ENCODE measurements at regions not wholly inside any gene's neighbourhood (a gene's known extent, or its start where the extent isn't known, plus 50 kb on each side); places are given as distances from the start of the nearest gene placed in this dataset.
"Not testable (repeated sequence)": the region's sequence is repeated elsewhere in the genome, so short reads cannot be mapped to it uniquely, and the experiment has no call there.

DNA sequence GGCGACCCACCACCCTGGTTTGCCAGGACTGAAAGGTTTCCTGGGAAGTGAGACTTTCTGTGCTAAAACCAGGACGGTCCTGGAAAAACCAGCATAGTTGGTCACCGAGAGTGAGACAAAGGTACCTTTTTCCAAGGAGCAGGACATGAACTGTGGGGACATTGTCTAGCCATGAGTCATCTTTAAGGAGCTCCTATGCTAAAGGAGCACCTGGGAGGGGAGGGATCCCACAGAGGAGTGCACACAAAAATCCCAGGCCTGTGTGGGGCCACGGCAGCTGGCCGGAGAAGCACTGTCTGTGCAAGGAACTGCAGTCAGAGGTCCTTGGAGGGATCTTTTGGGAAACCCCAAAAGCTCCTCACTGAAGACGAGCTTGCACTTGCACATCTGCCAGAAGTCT is 109.1 kb upstream of the PLEKHG1 start:
- Histone ChIP-seq H3K36me3 (ENCODE audit: insufficient read depth) (no peaks in the 10 kb centered on the region), H3K4me1 (ENCODE audit: insufficient read depth) (peaks cover 2% of the 10 kb centered on the region), H3K27ac (ENCODE audit: low read depth) (no peak overlapping the region), H3K4me3 (ENCODE audit: low read depth, low read length) (no peak overlapping the region)
- WGBS: 91% methylated on average over 6 of the region's 6 CpGs
- DNase-seq (ENCODE audit: extremely low spot score): no peak

DNA sequence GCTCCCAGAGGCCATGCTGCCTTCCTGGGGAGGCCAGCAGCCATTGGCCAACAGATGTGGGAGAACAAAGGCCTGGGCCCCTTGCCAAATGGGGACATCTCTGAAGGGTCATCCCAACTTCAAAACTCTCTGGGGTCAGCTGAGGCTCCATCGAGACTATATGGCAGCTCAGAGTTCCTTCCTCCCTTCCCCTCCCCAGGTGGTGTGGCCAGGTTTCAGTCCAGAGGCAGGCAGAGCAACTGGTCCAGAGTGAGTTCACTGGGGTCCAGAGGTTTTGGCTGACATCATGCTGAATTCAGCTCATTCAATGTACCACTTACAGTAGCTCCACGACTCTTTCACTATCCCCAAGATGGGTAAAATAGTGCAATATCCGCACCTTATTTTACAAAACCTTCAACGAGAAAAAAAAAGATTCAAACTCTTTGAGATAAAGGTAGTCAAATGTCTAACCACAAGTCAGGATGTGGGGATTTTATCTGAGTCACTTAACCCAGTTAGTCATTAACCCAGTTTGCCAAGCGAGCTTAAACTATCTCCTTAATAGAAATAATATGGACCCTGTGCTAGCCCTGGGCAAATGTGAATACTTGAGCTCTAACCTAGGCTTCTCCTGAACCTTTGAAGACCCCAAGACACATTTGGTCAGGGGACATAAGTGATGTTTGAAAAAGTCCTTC is 108.4 kb upstream of the PLEKHG1 start:
- no peak for DNase-seq (ENCODE audit: extremely low spot score)

DNA sequence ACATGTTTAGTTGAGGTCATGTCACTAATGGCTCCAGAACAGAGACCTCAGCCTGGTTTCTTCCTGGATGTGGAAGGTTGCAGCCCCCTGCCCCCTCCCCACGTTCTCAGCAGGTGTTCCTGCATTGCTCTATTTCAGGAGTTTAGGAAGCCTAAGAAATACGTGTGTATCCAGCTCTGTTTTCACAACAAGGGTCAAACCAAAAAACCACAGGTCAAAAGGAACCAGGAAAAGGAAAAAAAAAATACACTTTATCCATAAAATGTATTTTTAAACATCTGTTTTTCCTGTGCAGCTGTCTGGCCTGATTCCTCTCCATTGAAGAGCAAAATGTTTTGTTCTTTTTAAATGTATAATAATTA is 107.9 kb upstream of the PLEKHG1 start:
- no peak for DNase-seq (ENCODE audit: extremely low spot score)
- 70% methylated on average over 2 of the region's 2 CpGs for WGBS
- Histone ChIP-seq H3K4me1 (ENCODE audit: insufficient read depth) (peaks cover 2% of the 10 kb centered on the region), H3K4me3 (ENCODE audit: low read depth, low read length) (no peak overlapping the region), H3K27ac (ENCODE audit: low read depth) (no peak overlapping the region), H3K36me3 (ENCODE audit: insufficient read depth) (no peaks in the 10 kb centered on the region)

More for the DNA sequence above, 108.4 kb upstream of the PLEKHG1 start:
- no peaks in the 10 kb centered on the region for H3K36me3 ChIP-seq (ENCODE audit: insufficient read depth)
- WGBS: 60% methylated on average over 5 of the region's 5 CpGs
- peaks cover 2% of the 10 kb centered on the region for H3K4me1 ChIP-seq (ENCODE audit: insufficient read depth)
- no peak overlapping the region for H3K27ac ChIP-seq (ENCODE audit: low read depth)
- no peak overlapping the region for H3K4me3 ChIP-seq (ENCODE audit: low read depth, low read length)

DNA sequence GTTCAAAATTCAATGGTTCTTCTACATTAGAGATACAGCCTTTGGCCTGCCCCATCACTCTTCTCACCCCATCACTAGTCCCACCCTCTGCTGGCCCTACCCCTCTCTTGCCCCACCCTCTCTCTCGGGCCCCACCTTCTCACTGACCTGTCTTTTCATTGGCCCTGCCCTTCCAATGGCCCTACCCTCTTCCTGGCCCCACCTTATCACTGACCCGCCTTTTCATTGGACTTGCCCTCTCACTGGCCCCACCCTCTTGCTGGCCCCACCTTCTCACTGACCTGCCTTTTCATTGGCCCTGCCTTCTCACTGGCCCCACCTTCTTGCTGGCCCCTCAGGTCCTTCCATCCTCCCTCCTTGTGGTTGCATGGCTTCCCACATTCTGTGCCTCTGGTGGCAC is 107.2 kb upstream of the PLEKHG1 start:
- no peak for DNase-seq (ENCODE audit: extremely low spot score)
- WGBS: 99% methylated on average over 2 of the region's 2 CpGs
- Histone ChIP-seq H3K36me3 (ENCODE audit: insufficient read depth) (no peaks in the 10 kb centered on the region), H3K4me1 (ENCODE audit: insufficient read depth) (peaks cover 2% of the 10 kb centered on the region), H3K27ac (ENCODE audit: low read depth) (no peak overlapping the region), H3K4me3 (ENCODE audit: low read depth, low read length) (no peak overlapping the region)

DNA sequence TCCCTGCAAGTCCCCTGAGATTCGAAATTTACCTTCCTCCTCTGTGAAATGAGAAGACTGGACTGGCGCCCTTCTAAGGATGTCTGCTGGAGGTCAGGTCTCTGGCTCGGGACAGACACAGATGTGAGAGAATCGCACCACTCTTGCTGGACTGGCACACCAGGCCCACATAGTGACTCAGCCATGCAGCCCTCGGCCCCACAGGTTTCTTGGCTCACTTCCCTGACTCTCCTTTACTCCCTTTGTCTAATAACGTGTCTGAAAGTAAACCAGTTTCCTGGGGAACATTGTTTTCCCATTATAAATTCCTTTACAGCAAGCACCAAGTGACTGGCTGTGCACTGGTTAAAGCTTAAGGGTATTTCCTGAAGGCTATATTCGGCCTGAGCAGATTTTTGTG is 106.7 kb upstream of the PLEKHG1 start:
- H3K4me3 ChIP-seq (ENCODE audit: low read depth, low read length): no peak overlapping the region
- H3K4me1 ChIP-seq (ENCODE audit: insufficient read depth): peaks cover 2% of the 10 kb centered on the region
- H3K36me3 ChIP-seq (ENCODE audit: insufficient read depth): no peaks in the 10 kb centered on the region
- WGBS: 70% methylated on average over 7 of the region's 7 CpGs
- no peak overlapping the region for H3K27ac ChIP-seq (ENCODE audit: low read depth)
- no peak for DNase-seq (ENCODE audit: extremely low spot score)

DNA sequence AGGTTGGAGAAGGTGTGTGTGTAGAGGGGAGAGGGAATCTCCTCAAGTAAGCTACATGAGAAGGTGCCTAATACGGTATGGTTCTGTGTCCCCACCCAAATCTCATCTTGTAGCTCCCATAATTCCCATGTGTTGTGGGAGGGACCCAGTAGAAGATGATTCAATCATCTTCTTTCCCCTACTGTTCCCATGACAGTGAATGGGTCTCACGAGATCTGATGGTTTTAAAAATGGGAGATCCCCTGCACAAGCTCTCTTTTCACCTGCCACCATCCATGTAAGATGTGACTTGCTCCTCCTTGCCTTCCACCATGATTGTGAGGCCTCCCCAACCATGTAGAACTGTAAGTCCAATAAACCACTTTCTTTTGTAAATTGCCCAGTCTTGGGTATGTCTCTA is 106.1 kb upstream of the PLEKHG1 start:
- not testable (repeated sequence) for DNase-seq (ENCODE audit: extremely low spot score); H3K27ac ChIP-seq (ENCODE audit: low read depth); H3K4me3 ChIP-seq (ENCODE audit: low read depth, low read length); H3K36me3 ChIP-seq (ENCODE audit: insufficient read depth); H3K4me1 ChIP-seq (ENCODE audit: insufficient read depth)
- WGBS: over 99% methylated on average over 2 of the region's 2 CpGs

DNA sequence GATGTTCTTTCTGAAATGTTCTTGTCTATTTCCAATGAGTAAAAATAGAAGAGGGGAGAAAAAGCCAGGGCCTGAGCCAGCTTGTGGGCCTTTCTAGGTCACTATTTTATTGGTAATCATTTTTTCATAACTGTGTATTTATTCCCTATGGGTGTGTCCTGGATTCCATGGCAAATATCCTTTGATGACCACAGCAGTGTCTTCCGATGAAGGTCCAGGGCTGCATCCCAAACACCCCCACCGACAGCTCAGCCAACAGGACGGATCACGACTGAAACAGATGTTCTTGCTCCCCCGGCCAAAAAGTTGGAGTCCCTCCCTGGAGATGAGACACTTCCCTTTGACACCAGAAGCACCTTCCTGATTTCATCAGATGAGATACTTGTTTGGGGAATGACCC is 105.4 kb upstream of the PLEKHG1 start:
- Histone ChIP-seq H3K4me1 (ENCODE audit: insufficient read depth) (peaks cover 2% of the 10 kb centered on the region), H3K27ac (ENCODE audit: low read depth) (no peak overlapping the region), H3K36me3 (ENCODE audit: insufficient read depth) (no peaks in the 10 kb centered on the region), H3K4me3 (ENCODE audit: low read depth, low read length) (no peak overlapping the region)
- DNase-seq (ENCODE audit: extremely low spot score): no peak
- 56% methylated on average over 5 of the region's 5 CpGs for WGBS

DNA sequence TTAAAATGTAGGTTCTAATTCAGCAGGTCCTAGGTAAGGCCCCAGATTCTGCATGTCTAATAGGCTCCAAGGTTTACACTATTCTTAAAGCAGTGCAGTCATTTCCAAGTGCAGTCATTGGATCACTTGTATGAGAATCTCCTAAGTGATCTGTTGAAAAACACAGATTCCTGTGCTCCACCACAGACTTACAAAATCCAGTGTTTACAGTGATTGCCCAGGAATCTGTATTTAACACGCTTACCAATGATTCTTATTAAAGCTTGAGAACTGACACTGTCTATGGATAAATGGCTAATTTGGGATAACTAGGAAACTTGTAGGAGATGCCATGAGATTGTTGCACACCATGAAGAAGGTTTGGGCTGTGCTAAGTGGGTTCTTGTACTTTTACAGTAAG is 104.6 kb upstream of the PLEKHG1 start:
- H3K4me3 ChIP-seq (ENCODE audit: low read depth, low read length): no peak overlapping the region
- 97% methylated on average over 1 of the region's 1 CpG for WGBS
- H3K36me3 ChIP-seq (ENCODE audit: insufficient read depth): no peaks in the 10 kb centered on the region
- no peak overlapping the region for H3K27ac ChIP-seq (ENCODE audit: low read depth)
- no peak for DNase-seq (ENCODE audit: extremely low spot score)
- peaks cover 2% of the 10 kb centered on the region for H3K4me1 ChIP-seq (ENCODE audit: insufficient read depth)

DNA sequence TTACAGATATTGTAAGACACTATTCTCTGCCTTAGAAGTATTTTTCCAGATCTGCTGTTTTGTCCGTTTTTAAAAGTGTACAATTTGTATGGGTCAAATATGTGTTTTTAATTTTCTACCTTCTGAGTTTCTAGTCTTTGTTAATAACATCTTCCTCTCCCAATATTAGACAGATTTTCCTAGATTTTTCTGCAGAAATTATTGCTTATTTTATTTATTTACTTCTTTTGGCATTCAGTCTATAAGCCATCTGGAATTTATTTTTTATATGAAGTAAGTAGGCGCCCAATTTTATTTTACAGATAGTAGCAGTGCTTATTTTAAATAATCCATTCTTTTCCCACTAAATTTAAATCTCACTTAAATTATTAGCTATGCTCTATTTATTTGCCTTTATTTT is 103.1 kb upstream of the PLEKHG1 start:
- 81% methylated on average over 2 of the region's 2 CpGs for WGBS
- no peak overlapping the region for H3K27ac ChIP-seq (ENCODE audit: low read depth)
- DNase-seq (ENCODE audit: extremely low spot score): no peak
- H3K36me3 ChIP-seq (ENCODE audit: insufficient read depth): no peaks in the 10 kb centered on the region
- peaks cover 1% of the 10 kb centered on the region for H3K4me1 ChIP-seq (ENCODE audit: insufficient read depth)
- H3K4me3 ChIP-seq (ENCODE audit: low read depth, low read length): no peak overlapping the region

DNA sequence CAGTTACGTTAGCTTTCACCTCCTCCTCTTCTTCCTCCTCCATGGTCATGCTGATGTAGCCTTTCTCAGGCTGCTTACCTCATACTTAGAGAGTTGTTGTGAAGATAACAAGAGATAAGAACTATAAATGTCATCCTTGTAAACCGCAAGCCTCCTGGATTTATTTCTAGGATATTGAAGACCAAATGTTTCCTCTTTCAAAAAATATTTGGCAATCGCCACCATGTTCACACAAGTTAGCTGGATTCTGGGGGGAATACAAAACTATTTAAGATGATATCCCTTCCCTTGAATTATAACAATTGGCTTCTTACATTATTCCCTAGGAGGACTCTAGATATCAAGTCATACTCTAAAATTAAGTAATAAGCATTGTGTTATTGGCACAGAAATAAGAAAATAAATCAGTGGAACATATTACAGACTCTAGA is 99.8 kb upstream of the PLEKHG1 start:
- no peaks in the 10 kb centered on the region for H3K36me3 ChIP-seq (ENCODE audit: insufficient read depth)
- H3K27ac ChIP-seq (ENCODE audit: low read depth): no peak overlapping the region
- WGBS: 21% methylated on average over 3 of the region's 3 CpGs
- H3K4me1 ChIP-seq (ENCODE audit: insufficient read depth): no peaks in the 10 kb centered on the region
- peak; percentile 52 for DNase-seq (ENCODE audit: extremely low spot score)
- H3K4me3 ChIP-seq (ENCODE audit: low read depth, low read length): no peak overlapping the region

DNA sequence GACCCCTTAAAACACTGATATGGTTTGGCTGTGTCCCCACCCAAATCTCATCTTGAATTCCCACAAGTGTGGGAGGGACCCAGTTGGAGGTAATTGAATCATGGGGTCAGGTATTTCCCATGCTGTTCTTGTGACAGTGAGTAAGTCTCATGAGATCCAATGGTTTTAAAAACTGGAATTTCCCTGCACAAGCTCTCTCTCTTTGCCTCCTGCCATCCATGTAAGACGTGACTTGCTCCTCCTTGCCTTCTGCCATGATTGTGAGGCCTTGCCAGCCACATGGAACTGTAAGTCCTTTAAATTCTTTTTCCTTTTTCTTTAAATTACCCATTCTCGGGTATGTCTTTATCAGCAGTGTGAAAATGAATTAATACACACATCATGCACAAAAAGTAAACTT is 99.1 kb upstream of the PLEKHG1 start:
- WGBS: 85% methylated on average over 2 of the region's 2 CpGs
- H3K4me3 ChIP-seq (ENCODE audit: low read depth, low read length); H3K4me1 ChIP-seq (ENCODE audit: insufficient read depth); DNase-seq (ENCODE audit: extremely low spot score); H3K27ac ChIP-seq (ENCODE audit: low read depth); H3K36me3 ChIP-seq (ENCODE audit: insufficient read depth): not testable (repeated sequence)

DNA sequence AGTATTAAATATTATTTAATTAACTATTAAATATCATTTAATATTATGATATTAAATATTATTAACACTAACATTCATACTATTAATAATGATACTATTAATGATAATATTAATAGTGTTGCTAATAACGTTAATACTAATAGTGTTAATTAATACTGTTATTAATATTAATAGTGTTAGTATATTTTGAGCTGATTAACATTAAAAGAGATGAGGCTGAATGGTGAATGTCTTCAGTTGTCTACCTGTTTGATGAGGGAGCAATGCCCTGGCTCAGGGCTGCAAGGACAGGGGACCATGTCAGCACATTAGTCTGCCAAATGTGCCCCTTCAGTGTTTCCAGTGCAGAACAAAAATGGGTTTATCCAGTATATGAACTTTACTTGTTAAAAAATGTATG is 96.6 kb upstream of the PLEKHG1 start:
- no peaks in the 10 kb centered on the region for H3K4me1 ChIP-seq (ENCODE audit: insufficient read depth)
- H3K27ac ChIP-seq (ENCODE audit: low read depth): no peak overlapping the region
- 96% methylated on average over 1 of the region's 1 CpG for WGBS
- H3K4me3 ChIP-seq (ENCODE audit: low read depth, low read length): no peak overlapping the region
- H3K36me3 ChIP-seq (ENCODE audit: insufficient read depth): no peaks in the 10 kb centered on the region
- no peak for DNase-seq (ENCODE audit: extremely low spot score)

DNA sequence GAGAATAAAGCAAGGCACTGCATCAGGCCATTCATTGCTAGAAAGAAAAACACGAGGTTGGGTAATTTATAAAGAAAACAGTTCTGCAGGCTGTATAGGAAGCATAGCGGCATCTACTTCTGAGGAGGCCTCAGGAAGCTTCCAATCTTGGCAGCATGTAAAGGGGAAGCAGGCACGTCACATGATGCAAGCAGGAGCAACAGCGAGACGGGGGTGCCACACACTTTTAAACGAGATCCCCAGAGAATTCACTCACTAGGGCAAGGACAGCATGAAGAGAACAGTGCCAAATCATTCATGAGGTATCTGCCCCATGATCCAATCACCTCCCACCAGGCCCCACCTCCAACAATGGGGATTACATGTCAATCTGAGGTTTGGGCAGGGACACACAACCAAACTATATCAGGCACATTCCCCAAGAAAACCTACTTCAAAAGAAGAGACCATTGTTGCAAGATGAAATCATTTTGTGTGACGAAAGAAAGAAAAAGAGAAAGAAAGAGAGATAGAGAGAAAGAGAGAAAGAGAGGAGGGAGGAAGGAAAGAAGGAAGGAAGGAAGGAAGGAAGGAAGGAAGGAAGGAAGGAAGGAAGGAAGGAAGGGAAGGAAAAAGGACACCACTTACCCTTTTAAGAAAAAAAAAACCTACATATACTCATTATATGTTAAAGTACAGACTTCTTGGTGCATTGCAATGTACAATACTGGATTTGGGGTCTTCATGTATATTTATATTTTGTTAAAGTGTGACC is 95.9 kb upstream of the PLEKHG1 start:
- Histone ChIP-seq H3K4me1 (ENCODE audit: insufficient read depth) (no peaks in the 10 kb centered on the region), H3K36me3 (ENCODE audit: insufficient read depth) (no peaks in the 10 kb centered on the region), H3K27ac (ENCODE audit: low read depth) (no peak overlapping the region), H3K4me3 (ENCODE audit: low read depth, low read length) (no peak overlapping the region)
- 92% methylated on average over 7 of the region's 7 CpGs for WGBS
- DNase-seq (ENCODE audit: extremely low spot score): no peak

DNA sequence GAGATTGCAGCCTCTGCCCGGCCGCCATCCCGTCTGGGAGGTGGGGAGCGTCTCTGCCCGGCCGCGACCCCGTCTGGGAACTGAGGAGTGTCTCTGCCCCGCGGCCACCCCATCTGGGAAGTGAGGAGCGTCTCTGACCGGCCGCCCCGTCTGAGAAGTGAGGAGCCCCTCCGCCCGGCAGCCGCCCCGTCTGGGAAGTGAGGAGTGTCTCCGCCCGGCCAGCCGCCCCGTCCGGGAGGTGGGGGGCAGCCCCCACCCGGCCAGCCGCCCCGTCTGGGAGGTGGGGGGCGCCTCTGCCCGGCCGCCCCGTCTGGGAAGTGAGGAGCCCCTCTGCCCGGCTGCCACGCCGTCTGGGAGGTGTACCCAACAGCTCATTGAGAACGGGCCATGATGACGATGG is 92.3 kb upstream of the PLEKHG1 start:
- not testable (repeated sequence) for H3K27ac ChIP-seq (ENCODE audit: low read depth); H3K4me1 ChIP-seq (ENCODE audit: insufficient read depth); H3K36me3 ChIP-seq (ENCODE audit: insufficient read depth); H3K4me3 ChIP-seq (ENCODE audit: low read depth, low read length); DNase-seq (ENCODE audit: extremely low spot score)
- WGBS: 97% methylated on average over 35 of the region's 35 CpGs

Data from urinary bladder (tissue), 3 donors.